Neural progenitor cell (in vitro differentiated cells): ENCODE measurements at regions not wholly inside any gene's neighbourhood (a gene's known extent, or its start where the extent isn't known, plus 50 kb on each side); places are given as distances from the start of the nearest gene placed in this dataset.

Experiments used
- CTCF ChIP-seq: fragments of 200-600 bp; sonication (generic); IDR thresholded peaks from 2 replicates; pipeline ENCODE4 v1.5.1; 2017; ENCODE audit warnings: antibody characterized with exemption, mild to moderate bottlenecking
- EZH2 ChIP-seq: fragments of 200-600 bp; sonication (generic); IDR thresholded peaks from 2 replicates; pipeline ENCODE4 v1.6.1; 2017; ENCODE audit warnings: antibody characterized with exemption, mild to moderate bottlenecking, moderate library complexity
- EZH2phosphoT487 ChIP-seq: fragments of 200-600 bp; sonication (generic); IDR thresholded peaks from 2 replicates; pipeline ENCODE4 v1.6.1; 2017; ENCODE audit warnings: antibody characterized with exemption

- TF ChIP-seq EZH2 (no peak), CTCF (no peak), EZH2phosphoT487 (no peak)
These were observed 268.0 kb downstream of the TFAP2A start for GRCh38 chr6:10146715-10147451.
